ENCODE measurements at regions not wholly inside any gene's neighbourhood (a gene's known extent, or its start where the extent isn't known, plus 50 kb on each side); places are given as distances from the start of the nearest gene placed in this dataset.

DNA sequence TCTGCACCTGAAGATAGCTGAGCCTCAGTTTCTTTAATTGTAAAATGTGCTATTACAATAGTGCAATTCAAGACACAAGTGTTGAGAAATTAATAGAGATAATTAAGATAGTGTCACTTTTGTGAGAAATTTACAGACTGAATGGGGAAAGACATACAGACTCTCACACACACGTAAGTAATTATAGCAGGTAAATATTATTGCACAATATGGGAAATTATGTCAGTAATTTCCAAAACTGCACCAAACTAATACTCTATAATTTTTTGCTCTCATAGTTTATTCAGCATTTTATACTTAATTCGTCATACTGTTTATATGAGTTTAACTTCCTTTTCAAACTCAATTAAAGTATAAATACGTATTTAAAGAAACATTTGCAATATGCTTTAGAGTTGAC lies 124.9 kb upstream of the GYPC start:
- TF ChIP-seq, protein P1, sequence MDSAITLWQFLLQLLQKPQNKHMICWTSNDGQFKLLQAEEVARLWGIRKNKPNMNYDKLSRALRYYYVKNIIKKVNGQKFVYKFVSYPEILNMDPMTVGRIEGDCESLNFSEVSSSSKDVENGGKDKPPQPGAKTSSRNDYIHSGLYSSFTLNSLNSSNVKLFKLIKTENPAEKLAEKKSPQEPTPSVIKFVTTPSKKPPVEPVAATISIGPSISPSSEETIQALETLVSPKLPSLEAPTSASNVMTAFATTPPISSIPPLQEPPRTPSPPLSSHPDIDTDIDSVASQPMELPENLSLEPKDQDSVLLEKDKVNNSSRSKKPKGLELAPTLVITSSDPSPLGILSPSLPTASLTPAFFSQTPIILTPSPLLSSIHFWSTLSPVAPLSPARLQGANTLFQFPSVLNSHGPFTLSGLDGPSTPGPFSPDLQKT (CRISPR knock-in tag; IDR thresholded peaks at IDR 0.05; ENCODE audit: borderline replicate concordance) = no peak
- TF ChIP-seq JUND (CRISPR knock-in tag; IDR thresholded peaks at IDR 0.05) = no peak
- TF ChIP-seq SUZ12 (IDR thresholded peaks at IDR 0.05; ENCODE audit: low read depth, low read length) = no peak
- no peak for TF ChIP-seq NFYB (CRISPR knock-in tag; IDR thresholded peaks at IDR 0.05)
- TF ChIP-seq, protein P2, sequence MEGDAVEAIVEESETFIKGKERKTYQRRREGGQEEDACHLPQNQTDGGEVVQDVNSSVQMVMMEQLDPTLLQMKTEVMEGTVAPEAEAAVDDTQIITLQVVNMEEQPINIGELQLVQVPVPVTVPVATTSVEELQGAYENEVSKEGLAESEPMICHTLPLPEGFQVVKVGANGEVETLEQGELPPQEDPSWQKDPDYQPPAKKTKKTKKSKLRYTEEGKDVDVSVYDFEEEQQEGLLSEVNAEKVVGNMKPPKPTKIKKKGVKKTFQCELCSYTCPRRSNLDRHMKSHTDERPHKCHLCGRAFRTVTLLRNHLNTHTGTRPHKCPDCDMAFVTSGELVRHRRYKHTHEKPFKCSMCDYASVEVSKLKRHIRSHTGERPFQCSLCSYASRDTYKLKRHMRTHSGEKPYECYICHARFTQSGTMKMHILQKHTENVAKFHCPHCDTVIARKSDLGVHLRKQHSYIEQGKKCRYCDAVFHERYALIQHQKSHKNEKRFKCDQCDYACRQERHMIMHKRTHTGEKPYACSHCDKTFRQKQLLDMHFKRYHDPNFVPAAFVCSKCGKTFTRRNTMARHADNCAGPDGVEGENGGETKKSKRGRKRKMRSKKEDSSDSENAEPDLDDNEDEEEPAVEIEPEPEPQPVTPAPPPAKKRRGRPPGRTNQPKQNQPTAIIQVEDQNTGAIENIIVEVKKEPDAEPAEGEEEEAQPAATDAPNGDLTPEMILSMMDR (CRISPR knock-in tag; IDR thresholded peaks at IDR 0.05) = no peak
- no peak for TF ChIP-seq MAFG (CRISPR knock-in tag; IDR thresholded peaks at IDR 0.05)
- TF ChIP-seq GLI4 (CRISPR knock-in tag; IDR thresholded peaks at IDR 0.05; ENCODE audit: borderline replicate concordance) = no peak
- no peak for TF ChIP-seq KMT2B (CRISPR knock-in tag; IDR thresholded peaks at IDR 0.05)
- TF ChIP-seq, protein P3, sequence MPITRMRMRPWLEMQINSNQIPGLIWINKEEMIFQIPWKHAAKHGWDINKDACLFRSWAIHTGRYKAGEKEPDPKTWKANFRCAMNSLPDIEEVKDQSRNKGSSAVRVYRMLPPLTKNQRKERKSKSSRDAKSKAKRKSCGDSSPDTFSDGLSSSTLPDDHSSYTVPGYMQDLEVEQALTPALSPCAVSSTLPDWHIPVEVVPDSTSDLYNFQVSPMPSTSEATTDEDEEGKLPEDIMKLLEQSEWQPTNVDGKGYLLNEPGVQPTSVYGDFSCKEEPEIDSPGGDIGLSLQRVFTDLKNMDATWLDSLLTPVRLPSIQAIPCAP (CRISPR knock-in tag; IDR thresholded peaks at IDR 0.05; ENCODE audit: low read depth) = no peak
- TF ChIP-seq, protein P4, sequence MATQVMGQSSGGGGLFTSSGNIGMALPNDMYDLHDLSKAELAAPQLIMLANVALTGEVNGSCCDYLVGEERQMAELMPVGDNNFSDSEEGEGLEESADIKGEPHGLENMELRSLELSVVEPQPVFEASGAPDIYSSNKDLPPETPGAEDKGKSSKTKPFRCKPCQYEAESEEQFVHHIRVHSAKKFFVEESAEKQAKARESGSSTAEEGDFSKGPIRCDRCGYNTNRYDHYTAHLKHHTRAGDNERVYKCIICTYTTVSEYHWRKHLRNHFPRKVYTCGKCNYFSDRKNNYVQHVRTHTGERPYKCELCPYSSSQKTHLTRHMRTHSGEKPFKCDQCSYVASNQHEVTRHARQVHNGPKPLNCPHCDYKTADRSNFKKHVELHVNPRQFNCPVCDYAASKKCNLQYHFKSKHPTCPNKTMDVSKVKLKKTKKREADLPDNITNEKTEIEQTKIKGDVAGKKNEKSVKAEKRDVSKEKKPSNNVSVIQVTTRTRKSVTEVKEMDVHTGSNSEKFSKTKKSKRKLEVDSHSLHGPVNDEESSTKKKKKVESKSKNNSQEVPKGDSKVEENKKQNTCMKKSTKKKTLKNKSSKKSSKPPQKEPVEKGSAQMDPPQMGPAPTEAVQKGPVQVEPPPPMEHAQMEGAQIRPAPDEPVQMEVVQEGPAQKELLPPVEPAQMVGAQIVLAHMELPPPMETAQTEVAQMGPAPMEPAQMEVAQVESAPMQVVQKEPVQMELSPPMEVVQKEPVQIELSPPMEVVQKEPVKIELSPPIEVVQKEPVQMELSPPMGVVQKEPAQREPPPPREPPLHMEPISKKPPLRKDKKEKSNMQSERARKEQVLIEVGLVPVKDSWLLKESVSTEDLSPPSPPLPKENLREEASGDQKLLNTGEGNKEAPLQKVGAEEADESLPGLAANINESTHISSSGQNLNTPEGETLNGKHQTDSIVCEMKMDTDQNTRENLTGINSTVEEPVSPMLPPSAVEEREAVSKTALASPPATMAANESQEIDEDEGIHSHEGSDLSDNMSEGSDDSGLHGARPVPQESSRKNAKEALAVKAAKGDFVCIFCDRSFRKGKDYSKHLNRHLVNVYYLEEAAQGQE (IDR thresholded peaks at IDR 0.05; ENCODE audit: borderline replicate concordance in 1 of 2, low read depth in 1 of 2, low read length in 2 of 2) = no peak
- no peak for TF ChIP-seq GATAD1 (CRISPR knock-in tag; IDR thresholded peaks at IDR 0.05)
- TF ChIP-seq ZNF24 (IDR thresholded peaks at IDR 0.05) = no peak
- no peak for TF ChIP-seq CHD4 (IDR thresholded peaks at IDR 0.05; ENCODE audit: borderline replicate concordance, low read length)

All from HepG2 (cell line).